C4-2B (cell line): ENCODE measurements at regions not wholly inside any gene's neighbourhood (a gene's known extent, or its start where the extent isn't known, plus 50 kb on each side); places are given as distances from the start of the nearest gene placed in this dataset.

Experiments
- ZFX ChIP-seq: fragments of 450-650 bp; IDR thresholded peaks from 2 replicates; pipeline ENCODE4 v1.6.1; 2017
- TF ChIP-seq, protein P1 (sequence below): fragments of 450-650 bp; conservative IDR thresholded peaks from 2 replicates; pipeline ENCODE4 v1.5.1; 2017; ENCODE audit warnings: mild to moderate bottlenecking

GRCh38 chr4:170398218-170398617 is 308.5 kb upstream of the AADAT start:
- TF ChIP-seq, protein P1, sequence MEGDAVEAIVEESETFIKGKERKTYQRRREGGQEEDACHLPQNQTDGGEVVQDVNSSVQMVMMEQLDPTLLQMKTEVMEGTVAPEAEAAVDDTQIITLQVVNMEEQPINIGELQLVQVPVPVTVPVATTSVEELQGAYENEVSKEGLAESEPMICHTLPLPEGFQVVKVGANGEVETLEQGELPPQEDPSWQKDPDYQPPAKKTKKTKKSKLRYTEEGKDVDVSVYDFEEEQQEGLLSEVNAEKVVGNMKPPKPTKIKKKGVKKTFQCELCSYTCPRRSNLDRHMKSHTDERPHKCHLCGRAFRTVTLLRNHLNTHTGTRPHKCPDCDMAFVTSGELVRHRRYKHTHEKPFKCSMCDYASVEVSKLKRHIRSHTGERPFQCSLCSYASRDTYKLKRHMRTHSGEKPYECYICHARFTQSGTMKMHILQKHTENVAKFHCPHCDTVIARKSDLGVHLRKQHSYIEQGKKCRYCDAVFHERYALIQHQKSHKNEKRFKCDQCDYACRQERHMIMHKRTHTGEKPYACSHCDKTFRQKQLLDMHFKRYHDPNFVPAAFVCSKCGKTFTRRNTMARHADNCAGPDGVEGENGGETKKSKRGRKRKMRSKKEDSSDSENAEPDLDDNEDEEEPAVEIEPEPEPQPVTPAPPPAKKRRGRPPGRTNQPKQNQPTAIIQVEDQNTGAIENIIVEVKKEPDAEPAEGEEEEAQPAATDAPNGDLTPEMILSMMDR: no peak
- TF ChIP-seq ZFX: no peak
